ENCODE measurements at regions not wholly inside any gene's neighbourhood (a gene's known extent, or its start where the extent isn't known, plus 50 kb on each side); places are given as distances from the start of the nearest gene placed in this dataset.

DNA sequence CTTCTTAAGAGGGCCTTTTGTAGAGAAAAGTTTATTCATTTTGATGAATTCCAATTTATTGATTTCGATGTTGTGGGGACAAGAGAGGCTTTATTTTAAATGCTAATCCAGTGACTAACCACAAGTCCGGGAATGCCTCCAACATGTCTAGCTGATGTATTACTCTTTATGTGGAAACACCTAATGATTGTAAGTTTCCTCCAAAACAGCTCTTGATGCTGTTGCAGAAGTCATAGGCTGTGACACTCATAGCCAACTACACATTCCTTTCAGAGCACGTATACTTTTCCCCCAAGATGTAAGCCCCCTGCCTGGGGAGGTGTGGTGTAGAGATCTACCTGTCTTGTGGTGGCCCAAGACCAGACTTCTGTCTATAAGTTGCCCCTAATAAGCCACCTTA lies 61.3 kb upstream of the RNF24 start:
- H3K4me3 ChIP-seq (ENCODE audit: control insufficient read depth, low read depth, low read length): no peak overlapping the region
- peak; percentile 72 for DNase-seq (ENCODE audit: low read depth)
- TF ChIP-seq, protein P1, sequence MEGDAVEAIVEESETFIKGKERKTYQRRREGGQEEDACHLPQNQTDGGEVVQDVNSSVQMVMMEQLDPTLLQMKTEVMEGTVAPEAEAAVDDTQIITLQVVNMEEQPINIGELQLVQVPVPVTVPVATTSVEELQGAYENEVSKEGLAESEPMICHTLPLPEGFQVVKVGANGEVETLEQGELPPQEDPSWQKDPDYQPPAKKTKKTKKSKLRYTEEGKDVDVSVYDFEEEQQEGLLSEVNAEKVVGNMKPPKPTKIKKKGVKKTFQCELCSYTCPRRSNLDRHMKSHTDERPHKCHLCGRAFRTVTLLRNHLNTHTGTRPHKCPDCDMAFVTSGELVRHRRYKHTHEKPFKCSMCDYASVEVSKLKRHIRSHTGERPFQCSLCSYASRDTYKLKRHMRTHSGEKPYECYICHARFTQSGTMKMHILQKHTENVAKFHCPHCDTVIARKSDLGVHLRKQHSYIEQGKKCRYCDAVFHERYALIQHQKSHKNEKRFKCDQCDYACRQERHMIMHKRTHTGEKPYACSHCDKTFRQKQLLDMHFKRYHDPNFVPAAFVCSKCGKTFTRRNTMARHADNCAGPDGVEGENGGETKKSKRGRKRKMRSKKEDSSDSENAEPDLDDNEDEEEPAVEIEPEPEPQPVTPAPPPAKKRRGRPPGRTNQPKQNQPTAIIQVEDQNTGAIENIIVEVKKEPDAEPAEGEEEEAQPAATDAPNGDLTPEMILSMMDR (IDR thresholded peaks at IDR 0.05; ENCODE audit: control insufficient read depth, insufficient read depth, low read depth, low read length, missing control alignments): no peak

DNA sequence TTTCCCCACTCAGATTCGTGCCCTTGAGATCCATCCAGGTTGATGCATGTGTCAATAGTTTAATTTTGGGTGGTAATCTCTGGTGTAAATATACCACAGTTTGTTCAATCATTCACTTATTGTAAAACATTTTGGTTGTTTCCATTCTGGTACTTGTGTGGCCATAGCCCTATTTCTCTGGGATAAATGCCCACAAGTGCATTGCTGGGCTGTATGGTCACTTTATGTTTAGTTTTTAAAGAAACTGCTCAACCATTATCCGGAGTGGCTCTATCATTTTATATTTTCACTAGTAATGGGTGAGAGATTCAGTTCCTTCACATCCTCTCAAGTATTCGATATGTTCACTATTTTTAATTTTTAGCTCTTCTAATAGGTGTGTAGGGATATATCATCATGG lies 60.7 kb upstream of the RNF24 start:
- no peak overlapping the region for H3K4me3 ChIP-seq (ENCODE audit: control insufficient read depth, low read depth, low read length)
- TF ChIP-seq, protein P1 (IDR thresholded peaks at IDR 0.05; ENCODE audit: control insufficient read depth, insufficient read depth, low read depth, low read length, missing control alignments): no peak
- DNase-seq (ENCODE audit: low read depth): no peak

DNA sequence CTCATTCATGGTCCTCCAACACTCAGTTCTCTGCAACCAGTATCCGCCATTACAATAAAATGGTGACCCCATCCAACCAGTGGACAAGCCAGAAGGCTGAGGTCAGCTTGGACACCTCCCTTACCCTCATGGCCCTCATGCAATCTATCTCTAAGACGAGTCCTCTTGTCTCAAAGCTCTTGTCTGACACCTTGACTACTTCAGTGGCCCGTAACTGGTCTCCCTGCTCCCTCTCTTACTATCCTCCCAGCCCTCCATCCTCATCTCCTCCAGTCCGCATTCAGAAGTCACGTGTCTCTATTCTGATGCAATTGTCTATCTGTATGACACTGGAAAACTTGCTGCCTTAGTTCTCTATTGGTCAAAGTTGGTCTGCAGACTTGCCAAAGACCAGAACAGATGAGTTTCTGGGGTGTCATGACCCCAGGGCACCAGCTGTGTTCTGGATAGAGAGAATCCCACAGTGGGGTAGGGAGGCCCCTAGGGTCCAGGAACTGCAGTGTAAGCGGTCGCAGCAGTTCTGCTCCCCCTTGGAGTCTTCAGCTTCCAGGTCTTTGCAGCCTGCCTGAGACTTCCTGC lies 59.6 kb upstream of the RNF24 start:
- TF ChIP-seq, protein P1 (IDR thresholded peaks at IDR 0.05; ENCODE audit: control insufficient read depth, insufficient read depth, low read depth, low read length, missing control alignments): no peak
- no peak for DNase-seq (ENCODE audit: low read depth)

DNA sequence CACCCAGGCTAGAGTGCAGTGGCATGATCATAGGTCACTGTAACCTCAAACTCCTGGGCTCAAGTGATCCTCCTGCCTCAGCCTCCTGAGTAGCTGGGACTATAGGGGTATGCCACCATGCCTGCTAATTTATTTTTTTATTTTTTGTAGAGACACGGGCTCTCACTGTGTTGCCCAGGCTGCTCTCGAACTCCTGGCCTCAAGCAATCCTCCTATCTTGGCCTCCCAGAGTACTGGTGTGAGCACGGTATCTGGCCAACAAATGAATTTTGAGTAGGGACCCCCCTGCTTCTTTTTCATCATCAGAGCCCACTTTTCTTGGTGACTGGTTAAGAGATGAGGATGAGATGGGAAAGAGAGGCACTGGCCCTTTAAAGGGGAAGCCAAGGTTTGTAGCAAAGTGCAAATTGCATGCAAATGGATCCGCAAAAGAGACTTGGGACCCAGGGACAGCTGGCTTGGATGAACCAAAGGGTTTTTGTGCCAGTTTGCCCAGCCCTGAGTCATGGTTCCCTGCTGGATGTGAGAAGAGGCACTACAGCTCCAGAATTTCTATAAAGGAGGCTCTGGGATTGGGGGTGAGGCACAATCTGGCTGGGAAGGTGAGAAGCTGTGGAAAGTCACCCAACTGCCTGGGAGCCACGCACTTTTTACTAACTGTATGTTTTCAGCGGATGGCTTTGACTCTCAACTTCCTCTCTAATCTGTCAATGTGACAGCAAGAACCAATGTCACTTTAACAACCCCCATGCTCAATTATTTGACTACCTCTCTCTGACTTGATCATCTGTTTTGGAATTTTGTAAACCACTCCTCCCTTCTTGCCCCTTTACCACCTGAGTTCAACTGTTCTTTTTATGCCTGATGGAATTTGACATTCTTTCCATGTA lies 58.7 kb upstream of the RNF24 start:
- no peak overlapping the region for H3K4me3 ChIP-seq (ENCODE audit: control insufficient read depth, low read depth, low read length)
- no peak for DNase-seq (ENCODE audit: low read depth)

More for the DNA sequence above, 59.6 kb upstream of the RNF24 start:
- H3K4me3 ChIP-seq (ENCODE audit: control insufficient read depth, low read depth, low read length): no peak overlapping the region

DNA sequence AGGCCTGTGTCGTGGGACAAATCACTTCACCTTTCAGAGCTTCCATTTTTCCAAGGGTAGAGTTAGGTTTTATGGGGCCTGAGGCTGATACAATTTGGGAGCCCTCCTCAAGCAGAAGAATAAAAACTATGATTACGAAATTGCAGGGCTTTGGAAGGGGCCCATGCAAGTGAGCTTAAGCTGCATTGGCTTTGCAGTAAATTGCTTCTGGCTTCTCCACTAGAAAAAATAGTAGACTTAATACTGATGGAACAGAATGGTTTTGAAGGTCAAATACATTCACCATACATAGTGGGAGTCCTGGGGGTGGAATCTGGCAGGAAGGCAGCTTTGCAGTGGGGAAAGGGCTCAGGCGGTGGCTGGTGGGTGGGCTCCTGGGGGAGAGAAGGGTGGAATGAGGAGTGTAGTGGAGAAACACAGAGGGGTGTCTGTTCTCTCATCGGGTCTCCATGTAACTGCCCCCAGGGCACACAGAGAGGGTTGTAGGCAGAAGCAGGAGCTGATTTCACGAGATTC lies 55.9 kb upstream of the RNF24 start:
- no peak for DNase-seq (ENCODE audit: low read depth)
- H3K4me3 ChIP-seq (ENCODE audit: control insufficient read depth, low read depth, low read length): no peak overlapping the region
- TF ChIP-seq, protein P1 (IDR thresholded peaks at IDR 0.05; ENCODE audit: control insufficient read depth, insufficient read depth, low read depth, low read length, missing control alignments): no peak

More for the DNA sequence above, 58.7 kb upstream of the RNF24 start:
- TF ChIP-seq, protein P1 (IDR thresholded peaks at IDR 0.05; ENCODE audit: control insufficient read depth, insufficient read depth, low read depth, low read length, missing control alignments): no peak

DNA sequence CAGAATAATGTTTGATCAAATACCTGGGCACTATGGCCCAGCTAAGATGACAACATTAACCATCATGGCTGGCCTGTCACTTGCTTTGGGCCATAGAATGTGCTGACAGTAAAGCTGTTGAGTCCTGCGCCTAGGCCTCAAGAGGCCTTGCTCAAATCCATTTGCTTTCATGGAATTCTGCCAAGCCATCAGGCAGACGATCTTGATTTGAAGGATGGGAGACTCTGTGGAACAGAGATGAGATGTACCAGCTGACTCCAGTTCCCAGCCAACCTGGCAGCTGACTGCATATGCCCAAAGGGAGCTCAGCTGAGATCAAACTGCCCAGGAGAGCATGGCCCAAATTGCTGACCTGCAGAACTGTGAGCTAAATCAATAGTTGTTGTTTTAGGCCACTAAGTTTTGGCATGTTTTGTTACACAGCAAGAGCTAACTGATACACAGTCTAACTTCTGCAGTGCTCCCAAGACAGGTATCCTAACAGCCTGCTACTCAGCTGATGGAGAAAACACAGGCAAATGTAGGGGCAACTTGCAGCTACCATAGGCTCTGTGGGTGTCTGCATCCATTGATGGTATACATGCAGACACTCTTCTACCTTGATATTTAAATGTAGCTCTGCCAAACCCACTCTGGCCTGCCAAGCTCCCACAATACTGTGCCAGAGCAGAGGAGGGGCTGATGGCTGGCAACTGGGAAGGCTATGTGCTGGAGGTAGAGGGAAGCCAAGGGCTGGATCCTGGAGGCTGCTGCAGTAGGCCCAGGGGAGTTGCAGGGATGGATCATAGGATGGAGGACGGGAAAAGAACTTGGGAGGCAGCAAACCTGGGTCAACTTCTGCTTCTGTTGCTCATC lies 55.2 kb upstream of the RNF24 start:
- no peak for DNase-seq (ENCODE audit: low read depth)
- no peak overlapping the region for H3K4me3 ChIP-seq (ENCODE audit: control insufficient read depth, low read depth, low read length)
- TF ChIP-seq, protein P1 (IDR thresholded peaks at IDR 0.05; ENCODE audit: control insufficient read depth, insufficient read depth, low read depth, low read length, missing control alignments): no peak
